ENCODE measurements at regions not wholly inside any gene's neighbourhood (a gene's known extent, or its start where the extent isn't known, plus 50 kb on each side); places are given as distances from the start of the nearest gene placed in this dataset.

- intact Hi-C loops (cut with DNase I): no loop called here
- peaks cover 0 to 10% (median 10%) of the 10 kb centered on the region in 4 donors for H3K4me1 ChIP-seq
- 77% methylated on average over 4 of the region's 4 CpGs for WGBS
- no peak for DNase-seq (ENCODE audit: extremely low spot score)
- TF ChIP-seq POLR2A (IDR thresholded peaks at IDR 0.05; ENCODE audit: low read depth) (no peak), EP300 (IDR thresholded peaks at IDR 0.05) (no peak), CTCF (IDR thresholded peaks at IDR 0.05) (no peak), POLR2AphosphoS5 (IDR thresholded peaks at IDR 0.05) (no peak)
- H3K9me3 ChIP-seq: no peaks in the 10 kb centered on the region
- peaks cover 0 to 15% (median 7%) of the 10 kb centered on the region in 4 donors for H3K27me3 ChIP-seq
- no peak overlapping the region for H3K27ac ChIP-seq (replicated peaks in 1 of 4)
- H3K36me3 ChIP-seq: no peaks in the 10 kb centered on the region
- no peak overlapping the region for H3K4me3 ChIP-seq
Observed at GRCh38 chrX:107502316-107502715, 52.9 kb downstream of the FRMPD3 start.

- Histone ChIP-seq H3K4me1 (peaks cover 0 to 13% (median 12%) of the 10 kb centered on the region in 4 donors), H3K4me3 (no peak overlapping the region), H3K36me3 (no peaks in the 10 kb centered on the region), H3K27ac (replicated peaks in 1 of 4) (no peak overlapping the region), H3K27me3 (peaks cover 0 to 25% (median 8%) of the 10 kb centered on the region in 4 donors), H3K9me3 (no peaks in the 10 kb centered on the region)
- WGBS: 66% methylated on average over 4 of the region's 4 CpGs
- intact Hi-C loops (cut with DNase I): no loop called here
- no peak for DNase-seq (ENCODE audit: extremely low spot score)
- TF ChIP-seq POLR2A (IDR thresholded peaks at IDR 0.05; ENCODE audit: low read depth) (no peak), EP300 (IDR thresholded peaks at IDR 0.05) (no peak), CTCF (IDR thresholded peaks at IDR 0.05) (no peak), POLR2AphosphoS5 (IDR thresholded peaks at IDR 0.05) (no peak)
Observed at GRCh38 chrX:107504006-107504405, 54.6 kb downstream of the FRMPD3 start.

- Histone ChIP-seq H3K4me1 (peaks cover 0 to 13% (median 12%) of the 10 kb centered on the region in 4 donors), H3K27me3 (peaks cover 0 to 26% (median 8%) of the 10 kb centered on the region in 4 donors), H3K4me3 (no peak overlapping the region), H3K36me3 (no peaks in the 10 kb centered on the region), H3K9me3 (no peaks in the 10 kb centered on the region), H3K27ac (replicated peaks in 1 of 4) (no peak overlapping the region)
- WGBS: 63% methylated on average over 2 of the region's 2 CpGs
- no peak for DNase-seq (ENCODE audit: extremely low spot score)
- no peak for TF ChIP-seq CTCF (IDR thresholded peaks at IDR 0.05)
- TF ChIP-seq POLR2A (IDR thresholded peaks at IDR 0.05; ENCODE audit: low read depth): no peak
- TF ChIP-seq EP300 (IDR thresholded peaks at IDR 0.05): no peak
- TF ChIP-seq POLR2AphosphoS5 (IDR thresholded peaks at IDR 0.05): no peak
- intact Hi-C loops (cut with DNase I): no loop called here
Observed at GRCh38 chrX:107505223-107505622, 55.8 kb downstream of the FRMPD3 start.

- DNase-seq (ENCODE audit: extremely low spot score): no peak
- no peak overlapping the region for H3K27ac ChIP-seq (replicated peaks in 1 of 4)
- WGBS: 45% methylated on average over 8 of the region's 29 CpGs
- H3K36me3 ChIP-seq: no peaks in the 10 kb centered on the region
- H3K4me1 ChIP-seq: peaks cover 0 to 13% (median 12%) of the 10 kb centered on the region in 4 donors
- no peaks in the 10 kb centered on the region for H3K9me3 ChIP-seq
- peaks cover 0 to 26% (median 8%) of the 10 kb centered on the region in 4 donors for H3K27me3 ChIP-seq
- intact Hi-C loops (cut with DNase I): no loop called here
- H3K4me3 ChIP-seq: peak overlapping the region in 2 of 4 donors; percentile 17 to 28
- TF ChIP-seq CTCF (IDR thresholded peaks at IDR 0.05): no peak
- TF ChIP-seq POLR2AphosphoS5 (IDR thresholded peaks at IDR 0.05): no peak
- no peak for TF ChIP-seq POLR2A (IDR thresholded peaks at IDR 0.05; ENCODE audit: low read depth)
- TF ChIP-seq EP300 (IDR thresholded peaks at IDR 0.05): no peak
Observed at GRCh38 chrX:107506596-107507031, 57.2 kb downstream of the FRMPD3 start.

Data from esophagus muscularis mucosa (tissue), 4 donors.